Jurkat, Clone E6-1 (cell line): ENCODE measurements at regions not wholly inside any gene's neighbourhood (a gene's known extent, or its start where the extent isn't known, plus 50 kb on each side); places are given as distances from the start of the nearest gene placed in this dataset.

ENCODE experiments used
- DNase-seq: peaks from one replicate; pipeline ENCODE4 v3.0.0-alpha.2; 2011; ENCODE audit warnings: low read depth, low spot score
- H3K4me3 ChIP-seq: 2 replicates; pipeline ENCODE4 v1.5.1; 2011; ENCODE audit warnings: mild to moderate bottlenecking, low read length, control low read depth, moderate library complexity

- DNase-seq, result peak; percentile 54
- no peak overlapping the region for H3K4me3 ChIP-seq
Observed at GRCh38 chr14:71855399-71856036, 76.7 kb upstream of the RGS6 start.

GRCh38 chr14:71856199-71856919 is 75.9 kb upstream of the RGS6 start:
- no peak overlapping the region for H3K4me3 ChIP-seq
- DNase-seq, result peak; percentile 34

- no peak for DNase-seq
- no peak overlapping the region for H3K4me3 ChIP-seq
Observed at GRCh38 chr14:71863049-71863448, 69.2 kb upstream of the RGS6 start.

GRCh38 chr14:71863766-71864165 is 68.5 kb upstream of the RGS6 start:
- DNase-seq, result no peak
- no peak overlapping the region for H3K4me3 ChIP-seq
